HL-60 (cell line): ENCODE measurements at regions not wholly inside any gene's neighbourhood (a gene's known extent, or its start where the extent isn't known, plus 50 kb on each side); places are given as distances from the start of the nearest gene placed in this dataset.

ENCODE experiments used
- DNase-seq, 2 experiments: peaks; one replicate each; pipeline ENCODE4 v3.0.0-alpha.2; 2010 to 2020; ENCODE audit warnings: low read depth in 1 of 2, low spot score in 1 of 2
- H3K27ac ChIP-seq: fragments of 250-450 bp; sonication (Bioruptor Pico); replicated peaks from 2 replicates; pipeline ENCODE4 v1.5.1; 2020; ENCODE audit warnings: mild to moderate bottlenecking, moderate library complexity
- H3K27me3 ChIP-seq: fragments of 250-450 bp; sonication (Bioruptor Pico); 2 replicates; pipeline ENCODE4 v1.5.1; 2021; ENCODE audit warnings: mild to moderate bottlenecking, moderate library complexity; ENCODE audit not compliant: insufficient read depth, poor library complexity, severe bottlenecking
- H3K4me3 ChIP-seq: replicated peaks from 2 replicates; pipeline ENCODE4 v1.5.1; 2011; ENCODE audit warnings: mild to moderate bottlenecking, control low read depth, low read length; ENCODE audit not compliant: insufficient read depth
- CTCF ChIP-seq: IDR thresholded peaks from one replicate; pipeline ENCODE4 v1.5.1; 2011; ENCODE audit warnings: low read length, control low read depth, inconsistent platforms; ENCODE audit not compliant: insufficient read depth
- GABPA ChIP-seq: IDR thresholded peaks from 2 replicates; pipeline ENCODE4 v1.6.1; 2012; ENCODE audit warnings: low read depth
- POLR2AphosphoS5 ChIP-seq: IDR thresholded peaks from 2 replicates; pipeline ENCODE4 v1.6.1; 2012; ENCODE audit warnings: low read depth
- REST ChIP-seq: IDR thresholded peaks from 2 replicates; pipeline ENCODE4 v1.6.1; 2012; ENCODE audit warnings: low read depth; ENCODE audit not compliant: insufficient replicate concordance
- SPI1 ChIP-seq: IDR thresholded peaks from 2 replicates; pipeline ENCODE4 v1.6.1; 2012; ENCODE audit warnings: low read depth, mild to moderate bottlenecking, borderline replicate concordance

GRCh38 chr16:85561248-85562092 is 51.7 kb upstream of the GSE1 start:
- H3K4me3 ChIP-seq = no peak overlapping the region
- no peaks in the 10 kb centered on the region for H3K27me3 ChIP-seq
- DNase-seq = no peak
- TF ChIP-seq POLR2AphosphoS5 (no peak), REST (no peak), CTCF (no peak), SPI1 (no peak), GABPA (no peak)
- no peak overlapping the region for H3K27ac ChIP-seq

GRCh38 chr16:85562093-85562786 is 50.9 kb upstream of the GSE1 start:
- no peaks in the 10 kb centered on the region for H3K27me3 ChIP-seq
- TF ChIP-seq CTCF (no peak), SPI1 (no peak), GABPA (no peak), REST (no peak), POLR2AphosphoS5 (no peak)
- no peak for DNase-seq
- no peak overlapping the region for H3K4me3 ChIP-seq
- no peak overlapping the region for H3K27ac ChIP-seq

GRCh38 chr16:85563034-85563433 is 50.1 kb upstream of the GSE1 start:
- H3K27me3 ChIP-seq = no peaks in the 10 kb centered on the region
- peak overlapping the region; percentile 46; the same call in 1 of the 2 replicates for H3K27ac ChIP-seq
- no peak for DNase-seq
- H3K4me3 ChIP-seq = no peak overlapping the region
- TF ChIP-seq REST (no peak), POLR2AphosphoS5 (no peak), SPI1 (no peak), CTCF (no peak), GABPA (no peak)
